COLO829 (cell line): ENCODE measurements at regions not wholly inside any gene's neighbourhood (a gene's known extent, or its start where the extent isn't known, plus 50 kb on each side); places are given as distances from the start of the nearest gene placed in this dataset.

ENCODE experiments used
- DNase-seq: peaks from one replicate; pipeline ENCODE4 v3.0.0; 2012; ENCODE audit warnings: low spot score

- no peak for DNase-seq
These were observed 159.0 kb upstream of the CHRNA7 start for GRCh38 chr15:31871166-31871886.

GRCh38 chr15:31871887-31872281, 158.4 kb upstream of the CHRNA7 start:
- DNase-seq, result no peak

- no peak for DNase-seq
These were observed 143.1 kb upstream of the CHRNA7 start for GRCh38 chr15:31887246-31887645.

GRCh38 chr15:31892513-31892912, 137.8 kb upstream of the CHRNA7 start:
- DNase-seq, result no peak

GRCh38 chr15:31893780-31894179, 136.5 kb upstream of the CHRNA7 start:
- no peak for DNase-seq

- no peak for DNase-seq
These were observed 132.6 kb upstream of the CHRNA7 start for GRCh38 chr15:31897746-31898145.

GRCh38 chr15:31901501-31901900, 128.8 kb upstream of the CHRNA7 start:
- no peak for DNase-seq

- DNase-seq, result no peak
These were observed 125.3 kb upstream of the CHRNA7 start for GRCh38 chr15:31905054-31905453.

- no peak for DNase-seq
These were observed 104.8 kb upstream of the CHRNA7 start for GRCh38 chr15:31925541-31925940.

GRCh38 chr15:31930967-31931366, 99.3 kb upstream of the CHRNA7 start:
- DNase-seq, result no peak

GRCh38 chr15:31932576-31932975, 97.7 kb upstream of the CHRNA7 start:
- DNase-seq, result no peak

GRCh38 chr15:31934821-31935220, 95.5 kb upstream of the CHRNA7 start:
- DNase-seq, result peak; percentile 1

- no peak for DNase-seq
These were observed 76.8 kb upstream of the CHRNA7 start for GRCh38 chr15:31953478-31953877.

GRCh38 chr15:31954374-31955172, 75.7 kb upstream of the CHRNA7 start:
- DNase-seq, result no peak

GRCh38 chr15:31955734-31956133, 74.6 kb upstream of the CHRNA7 start:
- DNase-seq, result no peak

- DNase-seq, result no peak
These were observed 72.7 kb upstream of the CHRNA7 start for GRCh38 chr15:31957581-31957980.

GRCh38 chr15:31964586-31965307, 65.6 kb upstream of the CHRNA7 start:
- DNase-seq, result no peak

GRCh38 chr15:31970007-31970406, 60.3 kb upstream of the CHRNA7 start:
- no peak for DNase-seq

- DNase-seq, result no peak
These were observed 57.1 kb upstream of the CHRNA7 start for GRCh38 chr15:31973197-31973596.

- no peak for DNase-seq
These were observed 56.0 kb upstream of the CHRNA7 start for GRCh38 chr15:31974154-31974794.

- DNase-seq, result peak; percentile 2
These were observed 55.2 kb upstream of the CHRNA7 start for GRCh38 chr15:31974855-31975829.
